T-helper 1 cell (primary cell): ENCODE measurements at regions not wholly inside any gene's neighbourhood (a gene's known extent, or its start where the extent isn't known, plus 50 kb on each side); places are given as distances from the start of the nearest gene placed in this dataset.
"Not testable (repeated sequence)": the region's sequence is repeated elsewhere in the genome, so short reads cannot be mapped to it uniquely, and the experiment has no call there.

ENCODE experiments used
- DNase-seq, 5 donors: peaks; one replicate each; pipeline ENCODE4 v3.0.0-alpha.2; 2012 to 2020

DNA sequence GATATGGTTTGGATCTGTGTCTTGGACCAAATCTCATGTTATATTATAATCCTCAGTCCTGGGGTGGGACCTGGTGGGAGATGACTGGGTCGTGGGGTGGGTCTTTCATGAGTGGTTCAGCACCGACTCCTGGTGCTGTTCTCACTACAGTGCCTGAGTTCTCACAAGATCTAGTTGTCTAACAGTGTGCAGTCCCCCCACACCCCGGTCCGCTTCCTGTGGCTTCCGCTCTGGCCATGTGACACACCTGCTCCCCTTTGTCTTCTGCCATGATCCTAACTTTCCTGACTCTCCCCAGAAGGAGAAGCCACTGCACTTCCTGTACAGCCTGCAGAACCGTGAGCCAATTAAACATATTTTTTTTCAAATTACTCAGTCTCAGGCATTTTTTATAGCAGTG is 1262.2 kb downstream of the TMEM121 start:
- DNase-seq, result no peak

GRCh38 chr14:106789318-106789717 is 1262.9 kb downstream of the TMEM121 start:
- no peak for DNase-seq

DNA sequence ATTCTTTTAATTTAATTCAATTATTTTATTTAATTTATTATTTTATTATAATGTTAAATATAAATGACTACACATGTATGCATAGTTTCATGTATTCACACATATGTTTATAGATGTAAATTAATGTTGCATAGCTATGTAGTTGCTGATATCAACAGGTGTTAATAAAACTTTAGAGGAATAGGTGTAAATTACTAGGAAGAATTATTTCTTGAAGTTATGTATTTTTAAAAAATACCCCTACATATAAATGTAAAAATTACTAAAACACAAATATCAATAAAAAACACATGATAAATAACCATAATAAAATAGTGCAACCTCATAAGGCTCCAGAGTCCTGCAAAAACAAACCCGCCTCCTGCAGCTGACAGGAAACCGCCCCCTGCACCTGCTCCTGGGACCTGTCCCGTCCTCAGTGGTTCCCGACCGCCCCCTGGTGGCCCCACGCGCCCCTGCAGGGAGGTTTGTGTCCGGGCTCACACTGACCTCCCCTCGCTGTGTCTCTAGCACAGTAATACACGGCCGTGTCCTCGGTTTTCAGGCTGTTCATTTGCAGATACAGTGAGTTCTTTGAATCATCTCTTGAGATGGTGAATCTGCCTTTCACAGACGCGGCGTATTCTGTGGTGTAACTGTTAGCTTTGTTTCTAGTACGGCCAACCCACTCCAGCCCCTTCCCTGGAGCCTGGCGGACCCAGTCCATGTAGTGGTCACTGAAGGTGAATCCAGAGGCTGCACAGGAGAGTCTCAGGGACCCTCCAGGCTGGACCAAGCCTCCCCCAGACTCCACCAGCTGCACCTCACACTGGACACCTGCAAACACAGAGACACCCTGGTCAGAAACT is 1264.0 kb downstream of the TMEM121 start:
- peak; percentile 32 to 63 (median 54) for DNase-seq

GRCh38 chr14:106792543-106792942 is 1266.2 kb downstream of the TMEM121 start:
- no peak for DNase-seq

GRCh38 chr14:106798166-106798565 is 1271.8 kb downstream of the TMEM121 start:
- not testable (repeated sequence) for DNase-seq

GRCh38 chr14:106802413-106803364 is 1276.3 kb downstream of the TMEM121 start:
- no peak for DNase-seq

- no peak for DNase-seq
Measured at GRCh38 chr14:106803379-106803778, 1277.0 kb downstream of the TMEM121 start.

- DNase-seq, result no peak
Measured at GRCh38 chr14:106807493-106807892, 1281.1 kb downstream of the TMEM121 start.

DNA sequence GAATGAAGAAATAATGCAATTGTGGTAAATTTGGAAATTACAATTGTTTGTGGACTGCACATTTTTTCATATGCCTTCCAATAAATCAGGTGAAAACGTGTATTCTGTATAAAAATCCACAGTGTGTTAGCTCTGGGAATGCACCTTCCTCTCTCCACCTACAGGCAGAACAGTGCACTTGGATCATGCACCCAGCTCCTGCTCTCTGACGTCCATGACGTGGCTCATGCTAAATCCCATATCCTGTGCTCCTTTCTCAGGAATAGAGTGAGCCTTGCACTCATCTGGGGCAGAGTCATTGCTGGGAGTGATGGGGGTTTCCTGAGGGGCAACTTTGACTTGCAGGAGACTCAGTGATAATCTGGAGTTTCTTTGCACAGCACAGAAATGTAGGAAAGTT is 1282.1 kb downstream of the TMEM121 start:
- no peak for DNase-seq

DNA sequence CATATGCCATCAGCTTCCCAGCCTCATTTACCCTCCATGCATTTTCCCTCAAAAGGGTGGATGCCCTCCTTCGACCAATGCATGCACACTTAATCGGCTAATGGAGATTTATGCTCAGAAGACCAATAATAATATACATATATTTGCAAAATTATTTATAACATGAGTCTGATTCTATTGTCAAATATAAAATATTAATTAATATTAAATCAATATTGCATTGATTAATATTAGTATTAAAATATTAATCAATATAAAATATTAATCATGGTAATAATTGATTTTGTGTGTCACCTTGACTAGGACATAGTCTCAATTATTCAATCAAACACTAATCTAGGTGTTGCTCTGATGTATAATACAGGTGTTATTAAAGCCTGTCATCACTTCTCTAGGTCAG is 1282.5 kb downstream of the TMEM121 start:
- no peak for DNase-seq

DNA sequence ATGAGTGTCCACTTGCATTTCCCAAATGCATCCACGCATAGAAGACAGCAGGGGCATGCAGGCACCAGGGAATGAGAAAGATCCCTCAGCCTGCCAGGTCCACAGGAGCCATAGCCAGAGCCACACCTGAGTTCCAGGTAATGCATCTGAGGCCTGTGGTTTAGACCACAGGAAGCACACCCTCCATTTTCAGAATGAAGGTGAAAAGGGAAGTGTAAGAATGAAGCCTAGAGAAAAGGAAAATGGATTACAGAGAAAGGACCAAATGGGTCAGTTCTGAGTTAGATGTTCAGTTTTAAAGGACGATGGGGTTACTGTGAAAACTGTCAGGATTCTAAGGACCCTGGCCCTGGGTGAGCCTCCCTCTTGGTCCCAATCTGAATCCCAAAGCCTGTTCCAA is 1283.2 kb downstream of the TMEM121 start:
- no peak for DNase-seq

- DNase-seq, result not testable (repeated sequence)
Measured at GRCh38 chr14:106810168-106810567, 1283.8 kb downstream of the TMEM121 start.

DNA sequence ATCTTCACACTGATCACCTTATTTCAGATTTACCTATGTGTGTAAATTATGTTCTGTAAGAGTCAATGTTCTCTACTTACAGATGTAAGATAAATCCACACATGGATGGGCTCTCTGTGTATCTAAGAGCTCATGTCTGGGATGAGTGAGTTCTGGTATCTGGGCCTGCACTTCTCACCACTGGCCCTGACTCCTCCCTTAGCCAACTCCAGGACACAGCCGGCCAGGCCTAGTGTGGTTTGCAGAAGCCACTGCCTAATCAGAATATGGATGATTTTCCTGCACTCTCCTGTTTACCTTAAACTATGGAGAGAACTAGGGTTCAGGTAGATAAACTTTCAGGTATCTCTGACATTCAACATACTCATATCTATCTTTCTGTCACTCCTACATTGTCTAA is 1284.8 kb downstream of the TMEM121 start:
- no peak for DNase-seq

GRCh38 chr14:106812788-106813476 is 1286.5 kb downstream of the TMEM121 start:
- no peak for DNase-seq

DNA sequence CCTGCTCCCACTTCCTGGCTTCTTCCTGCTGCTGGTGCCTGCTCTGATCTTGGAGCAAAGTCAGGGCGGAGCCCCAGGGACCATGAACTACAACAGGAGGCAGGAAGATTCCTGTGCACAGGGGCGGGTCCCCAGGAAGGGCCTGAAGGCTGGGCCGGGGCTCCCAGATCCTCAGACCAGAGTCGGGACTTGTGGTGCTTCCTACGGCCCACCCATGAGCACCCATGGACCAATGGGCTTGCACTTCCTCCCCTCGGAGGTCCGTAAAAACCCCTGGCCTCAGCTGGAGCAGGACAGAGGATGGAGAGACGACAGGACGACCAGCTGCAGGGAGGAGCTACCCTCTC is 1287.1 kb downstream of the TMEM121 start:
- DNase-seq, result no peak

GRCh38 chr14:106820119-106820518 is 1293.7 kb downstream of the TMEM121 start:
- DNase-seq, result no peak

DNA sequence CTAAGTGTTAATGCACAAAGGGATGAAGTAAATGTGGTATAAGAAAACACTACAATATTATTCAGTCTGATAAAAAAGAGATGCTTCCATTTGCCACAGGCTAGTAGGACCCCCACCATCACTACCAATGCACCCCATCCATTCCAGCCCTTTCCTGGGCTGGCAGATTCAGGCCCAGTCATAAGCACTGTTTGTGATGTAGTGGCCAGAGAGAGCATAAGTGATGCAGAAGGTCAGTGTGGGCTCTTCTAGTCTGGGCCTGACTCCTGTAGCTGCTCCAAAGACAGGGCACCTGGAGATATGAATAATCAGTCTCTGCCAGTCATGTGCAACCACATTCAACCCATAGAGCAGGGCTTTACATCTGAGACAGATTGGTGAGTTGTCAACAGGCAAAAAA is 1294.7 kb downstream of the TMEM121 start:
- DNase-seq, result no peak

- DNase-seq, result no peak
Measured at GRCh38 chr14:106822905-106823304, 1296.5 kb downstream of the TMEM121 start.

GRCh38 chr14:106823552-106823951 is 1297.2 kb downstream of the TMEM121 start:
- no peak for DNase-seq

- no peak for DNase-seq
Measured at GRCh38 chr14:106826833-106827369, 1300.5 kb downstream of the TMEM121 start.

- DNase-seq, result peak; percentile 25 to 63 (median 40)
Measured at GRCh38 chr14:106831322-106831720, 1304.9 kb downstream of the TMEM121 start.

DNA sequence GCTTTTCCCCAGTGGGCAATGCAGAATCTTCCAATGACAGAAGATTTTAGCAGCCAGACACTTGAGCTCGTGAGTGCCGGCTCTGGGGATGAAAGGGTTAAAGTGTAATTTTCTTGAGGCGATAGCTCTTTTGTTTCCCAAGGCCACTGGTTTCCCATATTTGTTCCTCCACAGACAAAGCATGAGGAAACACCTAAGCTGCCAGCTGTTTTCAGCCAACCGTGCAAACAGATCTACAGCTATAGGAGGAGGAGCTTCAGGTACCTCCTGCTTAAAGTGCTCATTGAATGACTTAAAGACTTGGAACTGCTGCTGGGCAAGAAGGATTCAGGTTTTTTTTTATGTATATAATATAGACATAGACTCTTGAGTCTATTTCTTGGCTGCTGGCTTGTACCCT is 1311.5 kb downstream of the TMEM121 start:
- no peak for DNase-seq
